D721Med (cell line): ENCODE measurements at regions not wholly inside any gene's neighbourhood (a gene's known extent, or its start where the extent isn't known, plus 50 kb on each side); places are given as distances from the start of the nearest gene placed in this dataset.

Experiments
- DNase-seq: peaks from one replicate; pipeline ENCODE4 v3.0.0; 2011; ENCODE audit warnings: low spot score; ENCODE audit not compliant: insufficient read length
- FAIRE-seq: peaks from 2 replicates; lab custom pipeline; 2011; peaks lifted over from hg19 to GRCh38; lab: Jason Lieb, UNC
- TF ChIP-seq, protein P1 (sequence below): IDR thresholded peaks from 2 replicates; pipeline ENCODE4 v1.5.1; 2012; ENCODE audit warnings: mild to moderate bottlenecking, control low read depth; ENCODE audit not compliant: insufficient read depth; ENCODE audit errors: missing control alignments

DNA sequence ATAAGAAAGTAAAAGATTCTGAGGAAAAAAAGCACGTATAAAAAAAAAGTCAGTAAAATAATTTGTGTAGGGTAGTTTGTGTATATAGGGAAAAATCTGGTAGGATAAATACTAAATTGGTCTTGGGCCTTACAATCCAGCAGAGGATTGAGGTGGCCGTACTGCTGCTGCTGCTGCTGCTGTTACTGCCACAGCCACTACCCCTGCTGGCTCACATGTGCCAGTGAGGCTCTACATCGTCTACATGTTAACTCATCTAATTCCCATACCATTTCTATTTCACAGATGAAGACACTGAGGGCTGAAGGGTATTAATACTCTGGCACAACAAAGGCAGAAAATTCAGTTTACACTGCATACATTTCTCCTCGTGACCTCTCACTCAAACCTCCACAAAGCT, 928.5 kb downstream of the TLE4 start:
- no peak for DNase-seq
- no peak for FAIRE-seq
- TF ChIP-seq, protein P1, sequence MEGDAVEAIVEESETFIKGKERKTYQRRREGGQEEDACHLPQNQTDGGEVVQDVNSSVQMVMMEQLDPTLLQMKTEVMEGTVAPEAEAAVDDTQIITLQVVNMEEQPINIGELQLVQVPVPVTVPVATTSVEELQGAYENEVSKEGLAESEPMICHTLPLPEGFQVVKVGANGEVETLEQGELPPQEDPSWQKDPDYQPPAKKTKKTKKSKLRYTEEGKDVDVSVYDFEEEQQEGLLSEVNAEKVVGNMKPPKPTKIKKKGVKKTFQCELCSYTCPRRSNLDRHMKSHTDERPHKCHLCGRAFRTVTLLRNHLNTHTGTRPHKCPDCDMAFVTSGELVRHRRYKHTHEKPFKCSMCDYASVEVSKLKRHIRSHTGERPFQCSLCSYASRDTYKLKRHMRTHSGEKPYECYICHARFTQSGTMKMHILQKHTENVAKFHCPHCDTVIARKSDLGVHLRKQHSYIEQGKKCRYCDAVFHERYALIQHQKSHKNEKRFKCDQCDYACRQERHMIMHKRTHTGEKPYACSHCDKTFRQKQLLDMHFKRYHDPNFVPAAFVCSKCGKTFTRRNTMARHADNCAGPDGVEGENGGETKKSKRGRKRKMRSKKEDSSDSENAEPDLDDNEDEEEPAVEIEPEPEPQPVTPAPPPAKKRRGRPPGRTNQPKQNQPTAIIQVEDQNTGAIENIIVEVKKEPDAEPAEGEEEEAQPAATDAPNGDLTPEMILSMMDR, result no peak

DNA sequence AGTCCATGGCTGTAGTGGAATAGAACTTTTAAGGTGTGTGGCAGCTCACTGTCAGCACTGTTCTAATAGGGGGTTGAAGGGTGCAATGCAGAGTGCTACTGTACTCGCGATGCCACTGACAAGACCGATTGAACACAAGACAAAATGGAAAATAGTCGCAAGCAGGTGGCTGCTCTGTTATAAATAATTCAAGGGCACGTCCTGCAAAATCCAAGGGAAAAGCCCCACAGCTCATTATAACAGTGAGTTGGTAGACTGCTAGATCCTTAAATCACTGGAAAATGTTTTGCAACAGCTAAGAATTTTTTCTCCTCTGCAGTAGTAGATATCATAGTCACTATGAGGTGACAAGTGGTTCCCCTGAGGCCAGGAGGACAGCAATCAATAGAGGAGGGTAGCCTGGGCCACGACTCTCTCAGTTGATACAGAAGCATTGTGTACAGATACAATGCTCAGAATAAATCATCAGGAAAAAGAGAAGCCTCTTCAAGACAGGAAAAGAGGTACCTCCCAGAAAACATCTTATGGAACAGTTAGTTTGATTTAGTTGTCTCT, 926.3 kb downstream of the TLE4 start:
- TF ChIP-seq, protein P1, result no peak
- no peak for FAIRE-seq
- DNase-seq, result no peak

DNA sequence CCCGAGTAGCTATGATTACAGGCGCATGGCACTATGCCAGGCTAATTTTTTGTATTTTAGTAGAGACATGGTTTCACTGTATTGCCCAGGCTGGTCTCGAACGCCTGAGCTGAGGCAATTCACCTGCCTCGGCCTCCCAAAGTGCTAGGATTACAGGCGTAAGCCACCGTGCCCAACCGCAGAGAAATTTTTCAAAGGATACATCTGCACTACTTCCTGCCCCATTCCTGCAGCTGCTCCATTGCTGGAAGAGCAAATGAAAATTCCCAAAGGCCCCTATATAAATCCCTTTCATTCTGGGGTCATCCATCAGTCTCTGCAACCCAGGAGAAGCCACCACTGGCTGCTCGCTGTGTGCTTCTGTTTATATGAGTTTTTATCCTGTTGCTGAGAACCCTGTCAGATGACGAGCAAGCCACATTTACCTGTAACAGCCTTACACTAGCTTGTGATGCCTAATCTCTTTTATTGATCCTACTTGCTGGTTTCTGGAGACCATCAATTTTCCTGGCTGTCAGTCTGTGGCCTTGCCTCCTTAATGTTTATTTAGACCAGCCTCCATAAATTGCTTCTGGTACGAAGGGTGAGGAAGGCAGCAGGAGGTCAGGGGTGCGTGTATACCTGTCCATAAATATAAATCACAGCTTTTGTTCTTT, 925.3 kb downstream of the TLE4 start:
- TF ChIP-seq, protein P1, result no peak
- no peak for FAIRE-seq
- no peak for DNase-seq

DNA sequence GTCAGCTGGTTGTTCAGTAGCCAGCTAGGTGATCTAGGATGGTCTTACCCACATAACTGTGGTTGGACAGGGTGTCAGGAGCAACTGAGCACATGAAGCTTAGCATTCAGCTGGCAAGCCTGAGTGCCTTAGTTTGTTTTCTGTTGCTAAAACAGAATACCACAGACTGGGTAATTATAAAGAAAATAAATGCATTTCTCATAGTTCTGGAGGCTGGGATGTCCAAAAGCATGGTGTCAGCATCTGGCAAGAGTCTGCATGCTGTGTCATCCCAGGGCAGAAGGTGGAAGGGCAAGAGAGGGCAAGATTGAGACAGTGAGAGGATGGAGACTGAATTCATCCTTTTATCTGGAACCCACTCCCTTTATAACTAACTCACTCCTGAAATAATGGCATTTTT, 921.5 kb downstream of the TLE4 start:
- TF ChIP-seq, protein P1, result no peak
- no peak for DNase-seq
- FAIRE-seq, result no peak

DNA sequence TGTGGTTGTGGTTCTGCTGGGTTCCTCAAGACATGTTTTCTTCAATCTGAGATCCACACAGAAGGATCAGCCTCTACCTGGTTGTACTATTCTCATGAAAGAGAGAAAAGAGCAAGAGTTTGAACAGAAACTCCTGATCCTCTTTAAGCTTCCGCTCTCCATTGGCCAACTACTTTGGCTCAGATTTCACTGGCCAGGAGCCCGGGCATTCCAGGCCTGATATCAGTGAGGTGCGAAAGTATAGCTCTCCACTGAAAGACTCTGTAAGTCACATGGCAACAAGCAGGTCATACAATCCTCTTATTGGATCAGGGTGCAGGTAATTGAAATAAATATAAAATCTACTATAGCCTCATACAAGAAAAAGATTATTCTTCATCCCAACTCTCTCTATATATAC, 920.5 kb downstream of the TLE4 start:
- TF ChIP-seq, protein P1, result no peak
- DNase-seq (no peak), FAIRE-seq (no peak)

DNA sequence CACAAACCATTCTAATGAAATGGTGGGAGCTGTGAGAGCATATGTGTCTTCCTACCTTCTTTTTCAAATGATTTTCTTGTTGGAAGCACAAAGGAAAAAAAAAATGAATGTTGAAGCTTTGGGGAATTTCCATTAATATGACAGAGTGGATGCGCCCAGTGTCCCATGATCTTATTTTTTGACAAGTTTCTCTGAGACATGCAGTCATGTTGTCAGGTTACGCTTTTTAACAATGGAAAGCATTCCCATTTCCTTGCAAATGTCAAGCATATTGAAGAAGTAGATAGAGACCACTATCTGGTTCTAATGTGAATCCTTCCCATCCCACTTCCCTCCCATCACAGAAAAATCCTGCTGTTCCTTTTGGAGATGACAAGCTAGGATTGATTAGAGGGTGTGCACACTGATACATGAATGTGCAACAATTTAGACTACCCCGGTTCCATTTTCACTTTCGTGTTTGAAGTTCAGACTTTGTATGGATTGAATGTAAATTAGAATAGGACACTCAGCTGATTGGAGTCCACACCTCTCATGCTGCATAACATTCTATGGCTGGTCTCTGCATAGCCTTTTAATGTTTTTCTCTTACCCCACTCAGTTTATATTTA, 919.4 kb downstream of the TLE4 start:
- FAIRE-seq (peak; percentile 29), DNase-seq (no peak)
- TF ChIP-seq, protein P1, result no peak

DNA sequence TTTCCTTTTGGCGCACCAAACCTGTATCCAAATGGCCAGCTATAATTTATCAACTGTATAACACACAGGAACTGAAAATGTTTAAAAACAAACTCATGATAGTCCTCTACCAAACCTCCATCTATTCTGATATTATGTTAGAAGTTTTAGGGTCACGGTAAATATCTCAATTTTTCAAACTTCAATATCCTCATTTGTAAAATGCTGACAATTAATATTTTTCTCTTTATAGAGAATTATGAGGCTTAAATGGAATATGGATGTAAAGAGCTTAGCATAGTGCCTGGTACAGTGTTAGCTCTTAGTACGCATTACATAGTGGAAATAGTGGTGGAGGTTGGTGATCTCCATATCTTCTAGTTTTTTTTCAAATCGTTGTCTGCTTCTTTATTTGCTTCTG, 917.6 kb downstream of the TLE4 start:
- no peak for DNase-seq
- FAIRE-seq, result no peak
- TF ChIP-seq, protein P1, result no peak
